ENCODE measurements at regions not wholly inside any gene's neighbourhood (a gene's known extent, or its start where the extent isn't known, plus 50 kb on each side); places are given as distances from the start of the nearest gene placed in this dataset.

GRCh38 chr13:64850017-64850416, 2380.1 kb downstream of the PCDH9 start:
- Histone ChIP-seq H3K36me3 (replicated peaks in 1 of 2) (no peaks in the 10 kb centered on the region), H3K4me3 (no peak overlapping the region), H3K27me3 (no peaks in the 10 kb centered on the region), H3K9me3 (replicated peaks in 1 of 3) (no peaks in the 10 kb centered on the region), H3K27ac (no peak overlapping the region), H3K4me1 (replicated peaks in 1 of 2) (no peaks in the 10 kb centered on the region)
- no peak for DNase-seq
- intact Hi-C loops (cut with DNase I): no loop called here
- TF ChIP-seq CTCF (IDR thresholded peaks at IDR 0.05) (no peak), POLR2A (IDR thresholded peaks at IDR 0.05) (no peak)

GRCh38 chr13:64849196-64849595, 2380.9 kb downstream of the PCDH9 start:
- H3K36me3 ChIP-seq (replicated peaks in 1 of 2): no peaks in the 10 kb centered on the region
- no peak overlapping the region for H3K27ac ChIP-seq
- H3K27me3 ChIP-seq: no peaks in the 10 kb centered on the region
- no peak overlapping the region for H3K4me3 ChIP-seq
- no peaks in the 10 kb centered on the region for H3K4me1 ChIP-seq (replicated peaks in 1 of 2)
- no peak for DNase-seq
- intact Hi-C loops (cut with DNase I): no loop called here
- H3K9me3 ChIP-seq (replicated peaks in 1 of 3): no peaks in the 10 kb centered on the region
- TF ChIP-seq CTCF (IDR thresholded peaks at IDR 0.05) (no peak), POLR2A (IDR thresholded peaks at IDR 0.05) (no peak)

GRCh38 chr13:64847767-64848166, 2382.4 kb downstream of the PCDH9 start:
- no peak for DNase-seq
- Histone ChIP-seq H3K36me3 (replicated peaks in 1 of 2) (no peaks in the 10 kb centered on the region), H3K27me3 (no peaks in the 10 kb centered on the region), H3K9me3 (replicated peaks in 1 of 3) (no peaks in the 10 kb centered on the region), H3K4me3 (no peak overlapping the region), H3K4me1 (replicated peaks in 1 of 2) (no peaks in the 10 kb centered on the region), H3K27ac (no peak overlapping the region)
- TF ChIP-seq CTCF (IDR thresholded peaks at IDR 0.05) (no peak), POLR2A (IDR thresholded peaks at IDR 0.05) (no peak)
- 68 to 75% (median 69%) methylated on average over 6 of the region's 6 CpGs for WGBS, 4 donors
- intact Hi-C loops (cut with DNase I): no loop called here

GRCh38 chr13:64845110-64845509, 2385.0 kb downstream of the PCDH9 start:
- no peak overlapping the region for H3K4me3 ChIP-seq
- TF ChIP-seq POLR2A (IDR thresholded peaks at IDR 0.05): no peak
- TF ChIP-seq CTCF (IDR thresholded peaks at IDR 0.05): no peak
- no peak overlapping the region for H3K27ac ChIP-seq
- no peaks in the 10 kb centered on the region for H3K4me1 ChIP-seq (replicated peaks in 1 of 2)
- no peaks in the 10 kb centered on the region for H3K36me3 ChIP-seq (replicated peaks in 1 of 2)
- 0 to 86% (median 41%) methylated on average over 1 of the region's 1 CpG for WGBS, 4 donors
- no peak for DNase-seq
- no peaks in the 10 kb centered on the region for H3K27me3 ChIP-seq
- intact Hi-C loops (cut with DNase I): no loop called here
- no peaks in the 10 kb centered on the region for H3K9me3 ChIP-seq (replicated peaks in 1 of 3)
